ENCODE measurements at regions not wholly inside any gene's neighbourhood (a gene's known extent, or its start where the extent isn't known, plus 50 kb on each side); places are given as distances from the start of the nearest gene placed in this dataset.

DNA sequence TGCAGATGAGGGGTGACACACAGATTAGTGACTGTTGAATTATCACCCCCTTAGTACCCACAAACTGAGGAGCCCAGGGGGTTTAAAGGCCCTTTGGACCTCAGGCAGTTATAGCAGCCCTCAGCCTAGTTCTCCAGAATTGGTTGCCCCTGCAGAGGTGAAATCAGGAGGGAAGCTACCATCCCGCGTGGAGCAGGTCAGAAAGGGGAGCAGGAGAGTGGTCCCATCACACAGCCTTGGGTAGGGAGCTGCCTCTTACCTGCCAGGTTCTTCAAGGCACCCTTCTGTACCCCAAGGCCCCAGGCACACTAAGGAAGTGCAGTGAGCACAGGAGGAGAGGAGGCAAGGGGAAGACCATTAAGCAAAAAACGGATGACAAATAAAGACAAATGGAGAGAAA, 121.2 kb upstream of the TNR start:
- DNase-seq, result no peak

DNA sequence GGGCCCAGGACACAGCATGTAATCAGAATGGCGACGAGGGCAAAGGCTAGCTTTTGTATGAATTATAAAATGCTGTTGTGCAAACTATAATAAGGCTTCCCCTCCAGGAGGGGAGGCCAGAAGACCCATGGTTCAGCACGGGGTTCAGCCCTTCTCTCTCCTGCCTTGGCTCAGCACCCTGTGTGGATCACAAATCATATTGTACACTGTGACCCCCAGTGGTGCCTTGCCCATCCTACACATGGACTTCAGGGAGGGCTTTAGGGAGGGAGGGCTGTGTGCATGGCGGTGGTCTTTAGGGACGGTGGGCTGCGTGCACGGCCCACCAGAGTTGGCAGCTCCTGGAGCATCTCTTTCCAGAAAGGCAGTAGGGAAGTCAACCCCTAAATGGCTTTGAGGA, 120.8 kb upstream of the TNR start:
- DNase-seq, result no peak

DNA sequence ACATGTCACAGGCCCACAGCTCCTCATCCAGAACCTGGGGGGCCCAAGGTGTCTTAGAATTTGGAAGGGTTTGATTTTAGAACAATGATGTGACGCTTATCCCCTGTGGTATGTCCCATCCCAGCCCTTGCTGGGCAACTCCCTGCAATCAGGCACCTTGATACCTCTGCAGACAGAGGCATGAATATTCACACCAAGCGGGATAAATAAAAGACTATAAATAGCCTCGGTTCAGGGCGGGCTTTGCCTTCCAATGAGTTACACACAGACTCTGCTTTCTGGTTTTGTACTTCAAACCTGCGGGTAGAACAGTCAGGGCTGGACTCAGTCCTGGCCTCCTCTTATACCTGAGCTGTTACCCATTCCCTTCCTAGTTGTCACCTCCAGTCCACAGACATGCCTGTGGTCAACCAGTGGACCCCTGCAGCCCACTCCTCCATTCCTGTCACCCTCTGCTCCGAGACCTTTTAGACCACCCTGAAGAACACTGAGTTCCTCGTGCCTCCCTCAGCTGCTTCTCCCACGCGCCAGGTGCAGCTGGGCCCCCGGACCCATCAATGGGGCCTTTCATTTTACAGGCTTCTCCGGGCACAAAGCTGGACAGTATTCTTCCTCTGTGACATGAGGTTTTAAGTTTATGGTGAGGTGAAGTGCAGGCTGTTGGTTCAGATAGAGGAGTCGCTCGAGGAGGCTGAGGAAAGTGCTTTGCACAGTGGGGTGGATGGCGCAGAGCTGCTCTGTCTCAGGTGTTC, 120.1 kb upstream of the TNR start:
- DNase-seq, result no peak

DNA sequence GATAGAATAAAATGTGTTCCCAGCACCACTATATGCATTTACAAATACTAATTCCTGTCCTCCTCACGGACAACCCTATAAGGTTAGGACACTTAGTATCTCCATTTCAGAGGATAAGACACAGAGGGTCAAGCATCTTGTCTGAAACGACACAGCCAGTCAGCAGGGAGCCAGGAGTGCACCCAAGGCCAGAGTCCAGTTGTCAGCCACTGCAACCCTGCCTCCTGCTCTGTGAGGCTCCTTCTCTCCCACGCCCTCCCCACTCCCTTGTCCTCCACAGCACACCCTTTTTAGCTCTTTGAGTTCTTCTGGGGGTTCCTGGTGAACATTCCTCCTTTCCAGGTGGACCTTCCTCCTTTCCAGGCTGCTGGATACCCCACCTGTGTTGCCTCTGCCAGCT, 119.0 kb upstream of the TNR start:
- no peak for DNase-seq

DNA sequence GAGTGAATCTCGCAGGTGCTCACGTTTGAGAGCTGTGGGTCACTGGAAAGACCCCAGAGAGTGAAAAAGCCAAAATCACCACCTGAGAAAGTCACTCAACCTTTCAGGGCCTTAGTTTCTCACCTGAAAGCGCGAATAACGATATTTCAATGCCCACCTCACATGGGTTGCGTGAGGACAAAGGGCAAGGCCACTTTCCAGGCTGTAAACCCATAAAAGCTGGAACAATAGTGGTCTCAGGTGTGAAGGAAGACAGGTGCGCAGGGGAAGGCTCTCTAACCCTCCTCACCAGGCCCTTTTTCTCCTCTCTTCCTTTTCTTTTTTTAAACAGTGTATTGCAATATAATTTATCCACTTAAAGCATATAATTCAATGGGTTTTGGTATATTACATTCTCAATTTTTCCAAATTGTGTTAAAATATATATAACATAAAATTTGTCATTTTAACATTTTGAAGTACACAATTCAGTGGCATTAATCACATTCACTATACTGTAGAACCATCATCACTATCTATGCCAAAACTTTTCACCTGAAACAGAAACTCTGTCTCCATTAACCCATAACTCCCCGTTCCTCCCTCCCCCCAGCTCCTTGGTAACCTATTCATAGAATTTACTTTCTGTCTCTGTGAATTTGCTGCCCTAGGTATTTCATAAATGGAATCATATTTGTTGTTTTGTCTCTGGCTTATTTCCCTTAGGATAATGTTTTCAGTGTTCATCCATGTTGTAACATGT, 118.4 kb upstream of the TNR start:
- DNase-seq, result no peak

DNA sequence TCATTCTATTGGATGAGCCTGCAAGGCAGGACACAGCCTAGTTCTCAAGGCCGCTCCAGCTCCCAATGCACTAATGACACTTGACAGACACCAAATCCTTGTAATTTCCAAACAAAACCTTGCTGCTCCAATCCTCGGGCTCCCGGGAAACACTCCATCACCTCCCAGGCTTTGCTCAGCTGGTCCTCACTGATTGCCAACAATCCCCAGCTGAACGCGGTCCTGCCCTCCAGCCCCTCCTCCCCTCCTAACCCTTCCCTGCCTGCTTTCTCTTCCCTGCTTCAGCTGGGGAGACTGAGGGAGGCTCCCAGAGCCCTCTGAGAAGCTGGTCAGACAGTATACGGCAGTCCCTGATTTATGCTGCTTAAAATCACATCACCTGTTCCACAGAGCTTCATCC, 114.4 kb upstream of the TNR start:
- no peak for DNase-seq

DNA sequence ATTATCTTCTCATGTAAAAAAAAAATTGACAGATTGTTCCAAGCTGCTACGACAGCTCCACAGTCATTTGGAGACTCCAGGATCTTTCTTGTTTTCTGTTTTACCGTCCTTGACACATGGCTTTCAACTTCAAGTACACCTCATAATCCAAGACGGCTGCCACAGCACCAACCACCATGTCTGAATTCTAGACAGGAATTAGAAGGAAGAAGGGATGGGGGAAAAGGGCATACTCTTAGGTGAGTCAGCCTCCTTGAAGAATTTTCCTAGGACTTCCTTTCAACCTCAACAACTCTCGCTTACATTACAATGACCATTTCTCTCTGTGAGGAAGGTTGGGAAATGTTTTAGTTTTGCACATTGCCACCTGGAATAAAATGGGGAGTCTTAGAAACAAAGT, 110.3 kb upstream of the TNR start:
- DNase-seq, result no peak

DNA sequence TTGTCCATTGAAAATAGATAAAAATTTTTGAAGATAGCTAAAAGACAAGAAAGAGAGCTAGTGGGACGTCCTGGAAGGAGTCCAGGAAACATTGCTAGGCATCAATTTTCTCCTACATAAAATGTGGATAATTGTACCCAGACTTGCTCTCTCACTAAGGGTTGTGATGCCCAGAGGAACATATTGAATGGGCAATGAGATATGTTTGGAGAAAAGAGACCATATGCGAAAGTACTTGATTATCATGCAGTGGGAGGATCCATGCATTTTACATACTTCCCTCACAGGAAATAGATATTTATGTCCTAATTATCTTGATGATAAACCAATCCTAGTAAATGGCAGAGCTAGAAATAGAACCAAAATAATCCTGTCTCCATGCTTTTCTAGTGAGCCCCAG, 108.4 kb upstream of the TNR start:
- DNase-seq, result no peak

DNA sequence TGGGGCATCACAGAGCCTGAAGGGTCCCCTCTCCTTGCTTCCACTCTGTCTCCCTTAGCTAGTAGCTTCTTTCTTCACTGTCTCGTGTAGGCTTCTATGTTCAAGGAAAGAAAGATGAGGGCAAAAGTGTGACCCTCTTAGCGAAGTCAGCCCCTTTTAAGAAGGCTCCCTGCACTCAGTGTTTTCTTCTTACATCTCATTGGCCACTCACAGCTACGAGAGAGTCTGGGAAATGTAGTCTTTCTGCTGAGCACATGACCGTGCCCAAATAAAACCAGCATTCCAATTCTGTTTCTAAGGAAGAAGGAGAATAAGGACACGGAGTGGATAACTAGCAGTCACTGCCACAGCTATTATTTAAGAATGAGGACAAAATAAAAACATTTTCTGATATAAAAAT, 104.9 kb upstream of the TNR start:
- no peak for DNase-seq

DNA sequence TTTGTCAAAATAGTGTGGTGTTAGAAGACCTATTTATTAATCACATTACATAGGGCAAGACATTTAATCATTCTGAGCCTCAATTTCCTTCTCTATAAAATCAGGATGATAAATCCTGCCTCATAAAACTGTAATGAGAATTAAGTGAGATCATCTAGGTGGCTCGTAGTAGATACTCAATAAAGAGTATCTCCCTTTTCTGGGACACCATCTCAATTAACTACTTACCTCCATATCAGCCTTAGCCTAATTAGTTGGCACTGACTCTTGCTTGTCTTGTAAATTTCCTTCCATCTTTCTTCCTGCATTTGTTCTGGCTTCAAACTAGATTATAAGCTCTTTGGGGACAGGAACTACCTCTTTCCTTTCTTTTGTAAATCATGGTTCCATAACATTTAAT, 102.6 kb upstream of the TNR start:
- DNase-seq, result no peak

DNA sequence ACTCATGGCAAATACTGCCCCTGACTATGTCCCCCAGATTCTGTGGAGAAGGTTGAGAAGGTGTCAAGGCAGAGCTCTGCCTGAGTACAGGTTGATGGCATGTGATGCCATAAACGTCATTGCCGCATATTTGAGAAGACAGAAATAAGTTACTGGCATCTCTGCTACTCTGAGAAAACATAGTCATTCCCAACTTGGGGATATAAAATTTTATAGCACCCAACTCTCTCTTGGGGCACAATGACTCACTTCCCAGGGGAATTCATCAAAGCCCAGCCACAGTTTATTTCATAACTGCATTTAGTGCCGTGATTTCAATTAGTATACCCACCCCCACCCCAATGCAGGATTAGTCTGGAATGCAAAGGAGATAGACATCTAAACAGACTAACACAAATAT, 101.9 kb upstream of the TNR start:
- DNase-seq, result no peak

DNA sequence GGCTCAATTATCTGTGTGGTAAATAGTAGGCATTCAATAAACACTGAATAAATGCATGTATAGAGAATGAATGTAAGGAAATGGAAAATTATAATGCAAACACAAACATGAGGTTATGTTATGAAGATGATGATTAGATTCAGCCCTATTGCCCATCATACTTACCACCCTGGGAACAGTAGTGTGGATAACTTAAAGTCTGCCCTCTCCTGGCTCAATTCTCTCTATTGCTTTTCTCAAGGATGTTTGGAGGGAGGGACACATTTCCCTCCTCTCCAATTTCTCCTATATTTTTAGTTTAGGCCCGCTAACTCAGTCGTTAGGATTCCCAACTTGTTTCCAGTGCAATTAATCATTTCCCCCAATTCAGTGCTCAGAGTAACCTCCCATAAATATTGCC, 101.5 kb upstream of the TNR start:
- DNase-seq, result no peak

DNA sequence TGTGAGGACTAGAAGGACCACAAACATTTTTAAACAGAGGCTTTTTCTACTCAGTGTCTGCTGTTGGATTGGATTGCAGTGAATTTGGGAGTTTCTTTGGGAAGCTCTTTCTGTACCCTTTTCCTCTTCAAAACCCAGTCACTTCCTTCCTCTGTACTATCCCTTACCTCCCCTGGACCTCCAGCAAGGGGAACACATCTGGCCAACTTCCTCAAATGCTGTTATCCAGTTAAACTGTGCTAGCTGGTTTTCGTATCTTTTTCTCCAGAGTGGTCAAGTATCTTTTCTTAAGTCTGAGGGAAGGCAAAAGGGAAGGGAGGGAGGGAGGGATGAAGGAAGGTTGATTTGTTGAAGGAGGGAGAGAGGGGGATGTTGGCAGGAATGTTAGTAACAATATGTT, 99.2 kb upstream of the TNR start:
- no peak for DNase-seq

DNA sequence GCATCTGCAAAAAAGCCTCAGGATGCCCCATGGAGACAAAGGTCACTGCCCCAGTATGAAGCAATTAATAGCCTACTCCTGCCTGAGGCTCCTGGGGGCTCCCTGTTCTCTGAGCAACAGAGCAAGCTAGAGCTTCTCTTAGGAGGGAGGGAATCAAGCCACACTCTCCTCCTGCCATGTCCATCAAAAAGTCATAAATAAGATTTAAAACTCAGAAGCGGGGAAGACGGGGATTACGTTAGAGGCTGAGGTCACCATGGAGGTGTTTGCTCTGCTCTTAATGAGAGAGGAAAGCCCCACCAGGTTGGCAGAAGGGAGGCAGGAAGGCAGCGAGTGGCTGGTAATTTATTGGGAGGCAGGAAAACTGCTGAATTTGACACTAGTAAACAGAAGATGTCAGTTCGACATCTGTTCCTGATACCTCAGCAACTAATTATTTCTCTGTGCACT, 98.4 kb upstream of the TNR start:
- no peak for DNase-seq

DNA sequence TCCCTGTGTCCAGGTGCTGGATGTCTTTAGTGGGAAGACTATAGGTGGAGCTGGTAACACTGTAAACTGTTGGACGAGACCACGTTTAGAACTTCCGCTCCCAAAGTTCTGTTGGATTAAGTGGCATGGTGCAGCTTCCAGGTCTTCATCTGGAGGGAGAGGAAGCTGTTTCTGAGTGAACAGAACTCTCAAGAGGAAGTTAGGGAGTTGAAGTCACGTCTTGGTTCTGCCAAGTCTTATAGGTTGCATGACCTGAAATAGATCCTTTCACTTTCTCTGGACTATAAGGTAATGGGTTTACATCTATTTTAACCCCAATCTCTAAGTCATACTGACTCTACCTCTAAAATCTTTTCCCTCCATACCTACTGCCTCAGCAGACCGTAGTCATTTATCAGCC, 97.4 kb upstream of the TNR start:
- no peak for DNase-seq

DNA sequence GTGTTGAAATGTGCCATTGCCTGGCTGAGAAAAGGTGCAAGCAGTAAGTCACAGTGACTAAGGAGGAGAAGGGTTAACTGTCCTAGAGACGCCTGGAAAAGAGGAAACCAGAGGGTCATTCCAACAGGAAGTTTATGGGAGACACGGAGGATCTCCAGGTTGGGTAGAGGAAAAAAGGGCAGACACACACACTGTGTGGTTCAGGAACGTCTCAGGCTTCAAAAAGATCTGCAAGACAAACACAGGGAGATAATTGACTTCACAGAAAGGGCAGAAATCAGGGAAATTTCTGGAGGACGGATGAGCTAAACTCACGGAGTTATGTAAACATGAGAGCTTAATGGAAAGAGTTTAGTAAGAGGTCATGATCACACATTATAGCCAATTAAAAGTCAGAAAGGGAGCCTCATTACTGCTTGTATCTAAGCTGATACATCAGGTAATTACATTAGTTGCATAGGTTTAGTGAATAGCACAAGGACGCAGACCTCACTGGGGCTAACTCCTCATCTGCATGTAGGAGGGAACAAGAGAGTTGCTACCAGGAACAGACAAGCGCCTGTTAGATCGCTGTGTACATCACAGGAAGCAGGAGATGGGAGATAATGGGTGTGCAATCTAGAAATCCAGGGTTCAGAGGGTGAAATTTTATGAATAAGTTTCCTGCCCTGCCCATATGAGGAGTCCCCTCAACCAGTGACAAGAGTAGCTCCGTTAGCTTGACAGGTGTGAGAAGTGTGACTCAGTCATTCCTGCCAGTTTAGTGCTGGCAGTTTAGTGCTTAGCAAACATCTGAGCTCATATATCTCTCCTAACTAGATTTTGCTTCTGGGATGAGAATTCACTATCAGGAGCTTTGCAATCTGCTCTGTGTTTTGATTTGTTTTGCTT, 96.6 kb upstream of the TNR start:
- DNase-seq, result no peak

DNA sequence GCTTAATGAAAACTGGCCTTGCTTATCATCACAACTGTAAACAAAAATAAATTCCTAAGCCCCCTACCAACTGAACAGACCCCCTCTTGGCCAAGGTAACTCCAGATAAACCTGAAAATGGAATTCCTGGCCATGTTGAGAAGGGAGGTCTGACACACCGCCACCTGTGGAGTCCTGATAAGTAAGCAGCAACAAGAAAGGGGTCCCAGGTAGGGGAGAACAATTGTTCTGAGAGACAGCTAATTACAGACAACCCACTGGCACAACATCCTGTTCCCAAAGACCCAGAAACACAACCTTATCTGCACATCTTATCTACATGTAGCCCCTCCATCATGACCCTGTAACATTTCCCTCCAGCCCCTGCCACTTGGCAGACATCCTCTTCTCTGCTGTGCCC, 91.2 kb upstream of the TNR start:
- no peak for DNase-seq

DNA sequence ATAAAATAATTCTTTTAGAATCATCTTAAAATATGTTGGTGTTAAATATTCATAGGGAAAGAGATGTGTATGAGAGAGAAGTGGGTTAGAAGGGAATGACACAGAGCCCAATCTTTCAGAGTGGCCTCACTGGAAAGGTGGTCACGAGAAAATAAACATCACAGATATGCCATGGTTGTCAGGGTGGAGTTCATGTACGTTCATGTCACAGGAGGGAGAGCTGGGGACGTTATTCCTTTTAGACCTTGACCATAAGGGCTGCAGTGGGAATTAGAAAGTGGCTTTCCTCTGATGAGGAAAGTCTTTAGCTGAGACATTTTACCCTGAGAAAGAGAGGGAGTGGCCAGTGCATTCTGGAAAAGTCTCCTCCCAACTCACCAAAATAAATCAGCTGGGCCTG, 90.6 kb upstream of the TNR start:
- DNase-seq, result no peak

DNA sequence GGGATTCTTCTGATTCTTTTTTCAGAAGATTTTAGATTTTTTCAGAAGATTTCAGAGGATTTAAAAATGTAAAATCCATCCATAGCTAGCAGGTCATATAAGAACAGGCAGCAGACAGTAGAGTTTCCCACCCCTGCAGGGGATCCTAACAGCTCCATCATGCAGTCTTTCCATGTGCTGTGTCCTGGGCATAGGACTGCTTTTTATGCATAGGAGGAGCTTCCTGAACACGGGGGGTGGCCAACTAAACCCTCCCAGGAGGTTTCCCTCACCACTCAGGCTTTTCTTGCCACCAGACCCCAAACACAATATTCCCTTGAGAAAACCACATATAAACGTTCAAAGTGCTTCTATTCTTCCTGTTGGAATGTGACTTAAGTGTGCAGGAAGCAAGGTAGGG, 90.1 kb upstream of the TNR start:
- DNase-seq, result no peak

DNA sequence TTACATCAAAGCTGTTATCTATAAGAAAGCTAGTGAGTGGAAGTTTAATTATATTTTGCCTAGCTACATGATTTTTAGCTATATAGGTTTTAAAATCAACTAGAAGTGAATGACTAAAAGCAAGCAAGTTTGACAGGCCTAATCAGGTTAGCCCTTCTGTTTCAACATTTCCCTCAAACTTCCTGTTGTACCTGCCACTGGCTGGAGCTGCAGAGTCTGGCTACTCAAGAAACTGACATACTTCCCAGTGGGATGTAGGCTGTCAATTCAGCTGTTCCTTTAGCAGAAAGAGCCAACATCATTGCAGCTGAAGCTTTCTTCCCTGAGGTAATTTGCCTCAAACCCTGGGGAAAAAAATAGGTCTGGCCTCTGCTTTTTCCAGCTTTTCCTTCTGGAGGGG, 87.1 kb upstream of the TNR start:
- no peak for DNase-seq

DNA sequence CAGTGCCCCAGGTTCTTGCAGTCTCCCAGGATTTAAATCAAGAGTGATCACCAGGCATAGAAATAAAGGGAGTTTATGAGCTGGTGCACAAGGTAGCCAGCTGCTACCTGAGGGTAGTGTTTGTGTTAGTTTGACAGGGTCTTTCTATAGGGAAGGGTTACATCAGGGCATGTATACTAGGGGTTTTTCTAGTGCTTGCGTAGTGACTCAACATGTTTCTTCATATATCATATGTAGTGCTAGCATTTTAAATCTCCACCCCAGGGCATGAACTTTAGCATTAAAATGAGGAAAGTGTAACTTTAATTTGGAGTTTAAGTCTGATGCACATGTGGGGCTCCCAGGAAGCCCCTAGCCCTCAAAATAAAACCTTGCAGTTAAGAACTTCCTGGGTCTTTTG, 86.5 kb upstream of the TNR start:
- DNase-seq, result no peak

DNA sequence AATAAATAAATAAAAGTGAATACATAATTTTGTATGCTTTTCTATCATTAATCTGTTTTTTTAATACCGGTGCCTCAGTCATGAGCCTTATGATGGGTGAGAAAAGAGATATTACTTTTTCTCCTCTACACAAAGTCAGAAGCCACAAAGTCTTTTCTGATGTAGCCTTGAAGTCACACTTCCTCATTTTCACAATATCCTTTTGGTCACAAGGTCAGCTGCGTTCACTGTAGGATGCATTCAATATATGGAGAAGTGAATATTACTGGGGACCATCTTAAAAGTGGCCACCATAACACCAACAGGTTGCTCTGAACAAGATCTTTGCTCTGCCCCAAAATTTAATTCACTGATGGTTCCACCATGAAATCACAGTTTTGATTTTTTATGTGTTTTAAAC, 83.3 kb upstream of the TNR start:
- DNase-seq, result no peak

DNA sequence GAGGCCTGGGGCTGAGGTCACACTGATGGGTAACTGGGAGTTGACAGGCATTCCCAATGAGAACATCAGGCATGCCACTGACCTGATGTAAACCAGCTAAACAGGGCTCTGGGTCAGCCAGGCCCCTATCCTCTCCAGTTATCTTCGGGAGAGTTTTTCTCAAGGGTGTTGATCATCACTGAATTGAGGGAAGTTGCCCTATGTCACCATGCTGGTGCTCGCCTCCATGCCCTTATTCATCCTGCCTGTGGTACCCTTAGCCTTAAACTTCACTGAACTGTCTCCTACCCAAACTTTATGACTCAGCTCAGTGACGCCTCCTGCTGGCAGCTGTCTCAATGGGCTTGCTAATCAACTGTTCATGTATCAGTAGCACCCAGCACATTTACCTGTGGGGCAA, 80.7 kb upstream of the TNR start:
- peak; percentile 55 for DNase-seq

DNA sequence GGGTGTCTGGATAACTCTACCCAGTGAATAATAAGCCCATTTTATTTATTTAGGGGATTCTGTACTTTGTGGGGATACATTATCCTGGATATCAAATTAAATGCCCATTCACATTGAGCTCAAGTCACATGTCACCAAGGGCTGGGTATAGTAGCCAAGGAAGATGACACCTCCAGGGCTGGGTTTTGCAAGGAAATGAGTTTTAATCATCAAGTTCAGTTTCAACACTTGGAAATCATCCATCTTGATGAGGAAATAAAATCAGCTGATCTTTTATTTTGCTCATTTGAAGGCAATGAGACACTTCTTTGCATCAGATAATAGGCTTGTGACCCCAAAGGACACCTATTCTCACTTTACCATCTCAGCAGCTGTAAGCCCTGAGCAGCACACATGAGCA, 80.0 kb upstream of the TNR start:
- DNase-seq, result no peak

Measured in activated CD4-positive, alpha-beta T cell treated with anti-CD3 and anti-CD28 coated beads for 48 hours (primary cell).